K562 (cell line): ENCODE measurements at regions not wholly inside any gene's neighbourhood (a gene's known extent, or its start where the extent isn't known, plus 50 kb on each side); places are given as distances from the start of the nearest gene placed in this dataset.

Experiments
- JUND ChIP-seq, 2 experiments: IDR thresholded peaks; 2 replicates in 1 of 2; 3 replicates in 1 of 2; pipeline ENCODE4 v1.6.1; 2011; ENCODE audit warnings: borderline replicate concordance in 2 of 2, low read depth in 2 of 2, low read length in 2 of 2, improper control_type of control experiment in 1 of 2, missing biosample characterization in 1 of 2, missing genetic modification characterization in 1 of 2, missing genetic modification reagents in 1 of 2
- SIRT6 ChIP-seq: IDR thresholded peaks from one replicate; pipeline ENCODE4 v1.6.1; 2012; ENCODE audit warnings: low read depth, mild to moderate bottlenecking, control low read depth, inconsistent platforms, low read length, moderate library complexity
- SRSF3 ChIP-seq: fragments of 200-400 bp; formaldehyde crosslinking; IDR thresholded peaks from 2 replicates; pipeline ENCODE4 v1.6.1; 2016; ENCODE audit warnings: mild to moderate bottlenecking, low read length, moderate library complexity; ENCODE audit not compliant: insufficient read depth
- TF ChIP-seq, protein P1 (sequence below): fragments of 250-450 bp; sonication (Bioruptor Pico); IDR thresholded peaks from 2 replicates; pipeline ENCODE4 v1.5.0; 2021
- TF ChIP-seq, protein P2 (sequence below), 2 experiments: fragments of 450-650 bp; formaldehyde crosslinking in 1 of 2; IDR thresholded peaks; 2 replicates each; pipeline versions ENCODE4 v1.4.0 to v1.6.1; 2014 to 2020; ENCODE audit warnings: mild to moderate bottlenecking in 2 of 2, borderline replicate concordance in 1 of 2, low read depth in 1 of 2

GRCh38 chr17:68719431-68719830 lies 118.3 kb upstream of the FAM20A start (continued):
- TF ChIP-seq, protein P1, sequence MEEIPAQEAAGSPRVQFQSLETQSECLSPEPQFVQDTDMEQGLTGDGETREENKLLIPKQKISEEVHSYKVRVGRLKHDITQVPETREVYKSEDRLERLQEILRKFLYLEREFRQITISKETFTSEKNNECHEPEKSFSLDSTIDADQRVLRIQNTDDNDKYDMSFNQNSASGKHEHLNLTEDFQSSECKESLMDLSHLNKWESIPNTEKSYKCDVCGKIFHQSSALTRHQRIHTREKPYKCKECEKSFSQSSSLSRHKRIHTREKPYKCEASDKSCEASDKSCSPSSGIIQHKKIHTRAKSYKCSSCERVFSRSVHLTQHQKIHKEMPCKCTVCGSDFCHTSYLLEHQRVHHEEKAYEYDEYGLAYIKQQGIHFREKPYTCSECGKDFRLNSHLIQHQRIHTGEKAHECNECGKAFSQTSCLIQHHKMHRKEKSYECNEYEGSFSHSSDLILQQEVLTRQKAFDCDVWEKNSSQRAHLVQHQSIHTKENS (CRISPR knock-in tag) = no peak
- no peak for TF ChIP-seq SIRT6
- TF ChIP-seq JUND (IDR thresholded peaks at IDR 0.05; ENCODE audit: borderline replicate concordance, low read depth, low read length) = no peak
- TF ChIP-seq JUND (tag; IDR thresholded peaks at IDR 0.05; ENCODE audit: borderline replicate concordance, low read depth, low read length) = no peak
- TF ChIP-seq, protein P2, sequence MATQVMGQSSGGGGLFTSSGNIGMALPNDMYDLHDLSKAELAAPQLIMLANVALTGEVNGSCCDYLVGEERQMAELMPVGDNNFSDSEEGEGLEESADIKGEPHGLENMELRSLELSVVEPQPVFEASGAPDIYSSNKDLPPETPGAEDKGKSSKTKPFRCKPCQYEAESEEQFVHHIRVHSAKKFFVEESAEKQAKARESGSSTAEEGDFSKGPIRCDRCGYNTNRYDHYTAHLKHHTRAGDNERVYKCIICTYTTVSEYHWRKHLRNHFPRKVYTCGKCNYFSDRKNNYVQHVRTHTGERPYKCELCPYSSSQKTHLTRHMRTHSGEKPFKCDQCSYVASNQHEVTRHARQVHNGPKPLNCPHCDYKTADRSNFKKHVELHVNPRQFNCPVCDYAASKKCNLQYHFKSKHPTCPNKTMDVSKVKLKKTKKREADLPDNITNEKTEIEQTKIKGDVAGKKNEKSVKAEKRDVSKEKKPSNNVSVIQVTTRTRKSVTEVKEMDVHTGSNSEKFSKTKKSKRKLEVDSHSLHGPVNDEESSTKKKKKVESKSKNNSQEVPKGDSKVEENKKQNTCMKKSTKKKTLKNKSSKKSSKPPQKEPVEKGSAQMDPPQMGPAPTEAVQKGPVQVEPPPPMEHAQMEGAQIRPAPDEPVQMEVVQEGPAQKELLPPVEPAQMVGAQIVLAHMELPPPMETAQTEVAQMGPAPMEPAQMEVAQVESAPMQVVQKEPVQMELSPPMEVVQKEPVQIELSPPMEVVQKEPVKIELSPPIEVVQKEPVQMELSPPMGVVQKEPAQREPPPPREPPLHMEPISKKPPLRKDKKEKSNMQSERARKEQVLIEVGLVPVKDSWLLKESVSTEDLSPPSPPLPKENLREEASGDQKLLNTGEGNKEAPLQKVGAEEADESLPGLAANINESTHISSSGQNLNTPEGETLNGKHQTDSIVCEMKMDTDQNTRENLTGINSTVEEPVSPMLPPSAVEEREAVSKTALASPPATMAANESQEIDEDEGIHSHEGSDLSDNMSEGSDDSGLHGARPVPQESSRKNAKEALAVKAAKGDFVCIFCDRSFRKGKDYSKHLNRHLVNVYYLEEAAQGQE (IDR thresholded peaks at IDR 0.05; ENCODE audit: borderline replicate concordance) = no peak
- TF ChIP-seq, protein P2 (CRISPR knock-in tag; IDR thresholded peaks at IDR 0.05; ENCODE audit: low read depth) = no peak
- TF ChIP-seq SRSF3 = no peak
